ENCODE measurements at regions not wholly inside any gene's neighbourhood (a gene's known extent, or its start where the extent isn't known, plus 50 kb on each side); places are given as distances from the start of the nearest gene placed in this dataset.

DNA sequence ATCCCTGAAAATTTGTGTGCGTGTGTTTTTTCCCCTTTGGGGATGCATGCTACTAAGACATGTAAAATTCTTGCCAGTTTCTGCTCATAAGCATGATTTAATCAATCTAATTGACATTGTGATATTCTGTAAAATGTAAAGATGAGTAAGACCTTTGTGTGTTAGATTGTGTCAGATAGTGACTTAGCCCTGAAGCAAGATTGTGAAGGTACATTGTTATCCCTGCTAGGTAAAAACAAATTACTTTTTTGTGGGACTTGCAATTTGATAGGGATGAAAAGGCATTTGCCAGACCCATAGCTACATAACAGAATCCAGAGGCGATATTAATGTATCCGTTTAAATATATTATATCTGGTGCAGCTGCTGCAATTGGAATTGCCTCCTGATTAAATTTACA is 338.0 kb downstream of the RWDD3 start:
- Histone ChIP-seq H3K4me2 (ENCODE audit: low read length) (no peak overlapping the region), H3K4me3 (ENCODE audit: low read depth, low read length, poor library complexity, severe bottlenecking) (no peak overlapping the region), H3K79me2 (ENCODE audit: insufficient read depth, low read depth, low read length) (no peaks in the 10 kb centered on the region), H3K9me3 (ENCODE audit: low read length) (no peaks in the 10 kb centered on the region), H2AFZ (ENCODE audit: low read length) (no peak overlapping the region), H3K9me2 (ENCODE audit: insufficient read depth, low read length) (no peaks in the 10 kb centered on the region), H3K36me3 (ENCODE audit: insufficient read depth, low read length) (no peaks in the 10 kb centered on the region), H3K27ac (ENCODE audit: low read depth, low read length, poor library complexity, severe bottlenecking) (no peak overlapping the region), H4K20me1 (ENCODE audit: insufficient read depth, low read length) (no peaks in the 10 kb centered on the region), H3K4me1 (ENCODE audit: insufficient read depth, low read length, poor library complexity, severe bottlenecking) (no peaks in the 10 kb centered on the region)
- TF ChIP-seq, protein P1, sequence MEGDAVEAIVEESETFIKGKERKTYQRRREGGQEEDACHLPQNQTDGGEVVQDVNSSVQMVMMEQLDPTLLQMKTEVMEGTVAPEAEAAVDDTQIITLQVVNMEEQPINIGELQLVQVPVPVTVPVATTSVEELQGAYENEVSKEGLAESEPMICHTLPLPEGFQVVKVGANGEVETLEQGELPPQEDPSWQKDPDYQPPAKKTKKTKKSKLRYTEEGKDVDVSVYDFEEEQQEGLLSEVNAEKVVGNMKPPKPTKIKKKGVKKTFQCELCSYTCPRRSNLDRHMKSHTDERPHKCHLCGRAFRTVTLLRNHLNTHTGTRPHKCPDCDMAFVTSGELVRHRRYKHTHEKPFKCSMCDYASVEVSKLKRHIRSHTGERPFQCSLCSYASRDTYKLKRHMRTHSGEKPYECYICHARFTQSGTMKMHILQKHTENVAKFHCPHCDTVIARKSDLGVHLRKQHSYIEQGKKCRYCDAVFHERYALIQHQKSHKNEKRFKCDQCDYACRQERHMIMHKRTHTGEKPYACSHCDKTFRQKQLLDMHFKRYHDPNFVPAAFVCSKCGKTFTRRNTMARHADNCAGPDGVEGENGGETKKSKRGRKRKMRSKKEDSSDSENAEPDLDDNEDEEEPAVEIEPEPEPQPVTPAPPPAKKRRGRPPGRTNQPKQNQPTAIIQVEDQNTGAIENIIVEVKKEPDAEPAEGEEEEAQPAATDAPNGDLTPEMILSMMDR (conservative IDR thresholded peaks at IDR 0.05; ENCODE audit: low read length): no peak
- no peak for TF ChIP-seq EZH2phosphoT487 (IDR thresholded peaks at IDR 0.05; ENCODE audit: borderline replicate concordance, low read depth, low read length)
- POLR2A ChIA-PET: interaction anchor here (1.0 kb wide), 1 partner anchor 11 kb away, joined by 3 read pairs; no protein-coding TSS in a partner anchor
- CTCF ChIA-PET (ENCODE audit: unreplicated experiment): no interaction called here
- DNase-seq (ENCODE audit: low spot score): no peak
- intact Hi-C loops (cut with micrococcal nuclease; ENCODE audit: unreplicated experiment): no loop called here
- BruUV-seq (replicated peaks): no TSS peak

DNA sequence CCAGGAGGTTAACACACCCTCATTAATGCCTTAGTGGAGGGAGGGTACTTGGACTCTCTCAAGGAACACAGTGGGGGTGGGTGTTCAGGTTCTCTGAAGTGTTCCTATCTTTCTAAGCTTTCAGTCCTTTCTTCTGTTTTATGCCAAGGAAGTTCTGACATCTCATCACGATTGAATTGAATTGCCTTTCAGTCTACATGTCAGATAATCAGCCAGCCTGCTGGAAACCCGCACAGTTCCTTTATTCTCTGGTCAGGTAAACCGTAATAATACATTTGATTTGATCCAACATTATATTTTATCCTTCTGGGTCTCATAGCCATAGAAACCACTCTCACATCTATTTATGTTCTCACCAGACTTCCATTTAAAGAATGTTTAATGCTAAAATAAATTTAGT is 339.0 kb downstream of the RWDD3 start:
- Histone ChIP-seq H4K20me1 (ENCODE audit: insufficient read depth, low read length) (no peaks in the 10 kb centered on the region), H3K9me3 (ENCODE audit: low read length) (no peaks in the 10 kb centered on the region), H2AFZ (ENCODE audit: low read length) (no peak overlapping the region), H3K36me3 (ENCODE audit: insufficient read depth, low read length) (no peaks in the 10 kb centered on the region), H3K27ac (ENCODE audit: low read depth, low read length, poor library complexity, severe bottlenecking) (no peak overlapping the region), H3K4me3 (ENCODE audit: low read depth, low read length, poor library complexity, severe bottlenecking) (no peak overlapping the region), H3K4me2 (ENCODE audit: low read length) (no peak overlapping the region), H3K4me1 (ENCODE audit: insufficient read depth, low read length, poor library complexity, severe bottlenecking) (no peaks in the 10 kb centered on the region), H3K79me2 (ENCODE audit: insufficient read depth, low read depth, low read length) (no peaks in the 10 kb centered on the region), H3K9me2 (ENCODE audit: insufficient read depth, low read length) (no peaks in the 10 kb centered on the region)
- DNase-seq (ENCODE audit: low spot score): no peak
- ChIA-PET CTCF (ENCODE audit: unreplicated experiment) (no interaction called here), POLR2A (interaction anchor here (1.0 kb wide), 1 partner anchor 12 kb away, joined by 3 read pairs; no protein-coding TSS in a partner anchor)
- intact Hi-C loops (cut with micrococcal nuclease; ENCODE audit: unreplicated experiment): no loop called here
- TF ChIP-seq EZH2phosphoT487 (IDR thresholded peaks at IDR 0.05; ENCODE audit: borderline replicate concordance, low read depth, low read length): no peak
- TF ChIP-seq, protein P1 (conservative IDR thresholded peaks at IDR 0.05; ENCODE audit: low read length): no peak
- BruUV-seq (replicated peaks): no TSS peak

DNA sequence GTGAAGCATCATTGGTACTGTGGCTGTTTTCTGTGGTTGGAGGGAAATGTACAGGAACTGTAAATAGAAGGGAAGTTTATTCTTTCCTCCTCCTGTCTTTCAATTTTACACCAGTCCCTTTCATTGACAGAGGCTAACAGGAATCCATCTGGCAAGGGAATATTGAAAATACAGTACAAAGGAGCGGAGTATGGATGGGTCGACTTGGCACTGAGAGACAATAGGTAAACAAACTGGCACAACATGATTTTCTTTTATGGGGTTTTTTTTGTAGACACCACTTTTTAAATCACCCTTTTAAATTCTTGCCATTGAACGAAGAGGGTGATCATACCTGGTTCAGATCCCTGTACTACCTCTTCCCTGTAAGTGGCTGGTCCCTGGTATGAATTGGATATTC is 341.3 kb downstream of the RWDD3 start:
- H4K20me1 ChIP-seq (ENCODE audit: insufficient read depth, low read length): no peaks in the 10 kb centered on the region
- no peak for TF ChIP-seq EZH2phosphoT487 (IDR thresholded peaks at IDR 0.05; ENCODE audit: borderline replicate concordance, low read depth, low read length)
- TF ChIP-seq, protein P1 (conservative IDR thresholded peaks at IDR 0.05; ENCODE audit: low read length): no peak
- POLR2A ChIA-PET: interaction anchor here (1.7 kb wide), 1 partner anchor 12 kb away, joined by 4 read pairs; no protein-coding TSS in a partner anchor
- no peak overlapping the region for H3K4me2 ChIP-seq (ENCODE audit: low read length)
- BruUV-seq (replicated peaks): no TSS peak
- no peaks in the 10 kb centered on the region for H3K36me3 ChIP-seq (ENCODE audit: insufficient read depth, low read length)
- H3K4me3 ChIP-seq (ENCODE audit: low read depth, low read length, poor library complexity, severe bottlenecking): no peak overlapping the region
- H2AFZ ChIP-seq (ENCODE audit: low read length): no peak overlapping the region
- CTCF ChIA-PET (ENCODE audit: unreplicated experiment): no interaction called here
- H3K9me3 ChIP-seq (ENCODE audit: low read length): no peaks in the 10 kb centered on the region
- intact Hi-C loops (cut with micrococcal nuclease; ENCODE audit: unreplicated experiment): no loop called here
- H3K9me2 ChIP-seq (ENCODE audit: insufficient read depth, low read length): no peaks in the 10 kb centered on the region
- no peak for DNase-seq (ENCODE audit: low spot score)
- no peak overlapping the region for H3K27ac ChIP-seq (ENCODE audit: low read depth, low read length, poor library complexity, severe bottlenecking)
- no peaks in the 10 kb centered on the region for H3K79me2 ChIP-seq (ENCODE audit: insufficient read depth, low read depth, low read length)
- no peaks in the 10 kb centered on the region for H3K4me1 ChIP-seq (ENCODE audit: insufficient read depth, low read length, poor library complexity, severe bottlenecking)

Measured in OCI-LY7 (cell line).